ENCODE measurements at regions not wholly inside any gene's neighbourhood (a gene's known extent, or its start where the extent isn't known, plus 50 kb on each side); places are given as distances from the start of the nearest gene placed in this dataset.

- Histone ChIP-seq H3K27me3 (ENCODE audit: control insufficient read depth, insufficient read depth, low read length) (no peaks in the 10 kb centered on the region), H3K36me3 (ENCODE audit: control insufficient read depth, insufficient read depth, low read length) (no peaks in the 10 kb centered on the region), H3K4me3 (ENCODE audit: low read length) (no peak overlapping the region), H3K9me3 (replicated peaks; ENCODE audit: control insufficient read depth, low read depth, low read length) (no peaks in the 10 kb centered on the region), H3K27ac (ENCODE audit: low read length) (no peak overlapping the region), H3K4me1 (ENCODE audit: control insufficient read depth, insufficient read depth, low read length) (no peaks in the 10 kb centered on the region)
- no peak for DNase-seq
- WGBS (ENCODE audit: insufficient coverage), result no CpG with 5 or more reads among the region's 2 CpGs
Measured at GRCh38 chr4:91909963-91910362, 393.8 kb upstream of the GRID2 start.

- H3K27me3 ChIP-seq (ENCODE audit: control insufficient read depth, insufficient read depth, low read length), result no peaks in the 10 kb centered on the region
- H3K9me3 ChIP-seq (replicated peaks; ENCODE audit: control insufficient read depth, low read depth, low read length), result no peaks in the 10 kb centered on the region
- WGBS (ENCODE audit: insufficient coverage), result 100% methylated on average over 1 of the region's 1 CpG
- DNase-seq, result no peak
- no peaks in the 10 kb centered on the region for H3K4me1 ChIP-seq (ENCODE audit: control insufficient read depth, insufficient read depth, low read length)
- no peaks in the 10 kb centered on the region for H3K36me3 ChIP-seq (ENCODE audit: control insufficient read depth, insufficient read depth, low read length)
- no peak overlapping the region for H3K27ac ChIP-seq (ENCODE audit: low read length)
- no peak overlapping the region for H3K4me3 ChIP-seq (ENCODE audit: low read length)
Measured at GRCh38 chr4:91914176-91914804, 389.5 kb upstream of the GRID2 start.

- no peaks in the 10 kb centered on the region for H3K4me1 ChIP-seq (ENCODE audit: control insufficient read depth, insufficient read depth, low read length)
- no peak overlapping the region for H3K4me3 ChIP-seq (ENCODE audit: low read length)
- no peaks in the 10 kb centered on the region for H3K9me3 ChIP-seq (replicated peaks; ENCODE audit: control insufficient read depth, low read depth, low read length)
- DNase-seq, result no peak
- no peaks in the 10 kb centered on the region for H3K27me3 ChIP-seq (ENCODE audit: control insufficient read depth, insufficient read depth, low read length)
- H3K27ac ChIP-seq (ENCODE audit: low read length), result no peak overlapping the region
- no peaks in the 10 kb centered on the region for H3K36me3 ChIP-seq (ENCODE audit: control insufficient read depth, insufficient read depth, low read length)
Measured at GRCh38 chr4:91916219-91916618, 387.5 kb upstream of the GRID2 start.

GRCh38 chr4:91924625-91925024, 379.1 kb upstream of the GRID2 start:
- WGBS (ENCODE audit: insufficient coverage), result 92% methylated on average over 5 of the region's 5 CpGs

GRCh38 chr4:91935217-91935616, 368.5 kb upstream of the GRID2 start:
- Histone ChIP-seq H3K27me3 (ENCODE audit: control insufficient read depth, insufficient read depth, low read length) (no peaks in the 10 kb centered on the region), H3K4me3 (ENCODE audit: low read length) (no peak overlapping the region), H3K9me3 (replicated peaks; ENCODE audit: control insufficient read depth, low read depth, low read length) (no peaks in the 10 kb centered on the region), H3K4me1 (ENCODE audit: control insufficient read depth, insufficient read depth, low read length) (no peaks in the 10 kb centered on the region), H3K36me3 (ENCODE audit: control insufficient read depth, insufficient read depth, low read length) (no peaks in the 10 kb centered on the region), H3K27ac (ENCODE audit: low read length) (no peak overlapping the region)
- no peak for DNase-seq
- WGBS (ENCODE audit: insufficient coverage), result 92% methylated on average over 5 of the region's 6 CpGs

More at GRCh38 chr4:91924625-91925024, 379.1 kb upstream of the GRID2 start:
- Histone ChIP-seq H3K36me3 (ENCODE audit: control insufficient read depth, insufficient read depth, low read length) (no peaks in the 10 kb centered on the region), H3K27ac (ENCODE audit: low read length) (no peak overlapping the region), H3K27me3 (ENCODE audit: control insufficient read depth, insufficient read depth, low read length) (no peaks in the 10 kb centered on the region), H3K4me1 (ENCODE audit: control insufficient read depth, insufficient read depth, low read length) (no peaks in the 10 kb centered on the region), H3K4me3 (ENCODE audit: low read length) (no peak overlapping the region), H3K9me3 (replicated peaks; ENCODE audit: control insufficient read depth, low read depth, low read length) (no peaks in the 10 kb centered on the region)
- no peak for DNase-seq

- H3K36me3 ChIP-seq (ENCODE audit: control insufficient read depth, insufficient read depth, low read length), result no peaks in the 10 kb centered on the region
- no peak overlapping the region for H3K4me3 ChIP-seq (ENCODE audit: low read length)
- no peaks in the 10 kb centered on the region for H3K4me1 ChIP-seq (ENCODE audit: control insufficient read depth, insufficient read depth, low read length)
- no peaks in the 10 kb centered on the region for H3K9me3 ChIP-seq (replicated peaks; ENCODE audit: control insufficient read depth, low read depth, low read length)
- WGBS (ENCODE audit: insufficient coverage), result 20% methylated on average over 1 of the region's 3 CpGs
- H3K27ac ChIP-seq (ENCODE audit: low read length), result no peak overlapping the region
- DNase-seq, result peak; percentile 56
- no peaks in the 10 kb centered on the region for H3K27me3 ChIP-seq (ENCODE audit: control insufficient read depth, insufficient read depth, low read length)
Measured at GRCh38 chr4:91936311-91936710, 367.5 kb upstream of the GRID2 start.

DNA sequence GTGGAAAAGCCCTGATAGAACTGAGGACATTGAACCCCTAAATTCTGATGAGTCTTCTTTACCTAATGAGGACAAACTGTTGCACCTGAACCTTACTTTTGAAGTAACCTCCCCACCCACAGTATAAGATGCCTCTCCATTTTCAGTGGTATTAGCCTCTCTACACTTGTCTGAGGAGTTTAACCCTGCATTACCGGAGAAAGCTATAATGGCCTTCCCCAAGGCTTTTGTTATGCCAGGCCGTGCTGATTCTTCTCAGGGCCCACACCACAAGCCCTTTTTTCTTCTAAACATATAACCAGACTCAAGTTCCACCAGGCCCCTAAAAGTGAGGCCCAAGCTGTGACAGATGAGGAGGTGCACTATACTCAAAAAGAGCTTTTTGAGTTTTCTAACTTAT, 345.8 kb upstream of the GRID2 start:
- peaks cover 2% of the 10 kb centered on the region for H3K9me3 ChIP-seq (replicated peaks; ENCODE audit: control insufficient read depth, low read depth, low read length)
- H3K27ac ChIP-seq (ENCODE audit: low read length), result no peak overlapping the region
- H3K4me1 ChIP-seq (ENCODE audit: control insufficient read depth, insufficient read depth, low read length), result peaks cover 3% of the 10 kb centered on the region
- WGBS (ENCODE audit: insufficient coverage), result 86% methylated on average over 1 of the region's 2 CpGs
- H3K36me3 ChIP-seq (ENCODE audit: control insufficient read depth, insufficient read depth, low read length), result no peaks in the 10 kb centered on the region
- H3K4me3 ChIP-seq (ENCODE audit: low read length), result no peak overlapping the region
- DNase-seq, result no peak
- no peaks in the 10 kb centered on the region for H3K27me3 ChIP-seq (ENCODE audit: control insufficient read depth, insufficient read depth, low read length)

- no peak overlapping the region for H3K4me3 ChIP-seq (ENCODE audit: low read length)
- H3K27ac ChIP-seq (ENCODE audit: low read length), result no peak overlapping the region
- no peaks in the 10 kb centered on the region for H3K36me3 ChIP-seq (ENCODE audit: control insufficient read depth, insufficient read depth, low read length)
- DNase-seq, result peak; percentile 83
- 20% methylated on average over 1 of the region's 2 CpGs for WGBS (ENCODE audit: insufficient coverage)
- peaks cover 2% of the 10 kb centered on the region for H3K9me3 ChIP-seq (replicated peaks; ENCODE audit: control insufficient read depth, low read depth, low read length)
- peaks cover 3% of the 10 kb centered on the region for H3K4me1 ChIP-seq (ENCODE audit: control insufficient read depth, insufficient read depth, low read length)
- H3K27me3 ChIP-seq (ENCODE audit: control insufficient read depth, insufficient read depth, low read length), result no peaks in the 10 kb centered on the region
Measured at GRCh38 chr4:91958596-91958995, 345.2 kb upstream of the GRID2 start.

GRCh38 chr4:91961504-91961903, 342.3 kb upstream of the GRID2 start:
- no peak overlapping the region for H3K27ac ChIP-seq (ENCODE audit: low read length)
- H3K36me3 ChIP-seq (ENCODE audit: control insufficient read depth, insufficient read depth, low read length), result no peaks in the 10 kb centered on the region
- H3K27me3 ChIP-seq (ENCODE audit: control insufficient read depth, insufficient read depth, low read length), result no peaks in the 10 kb centered on the region
- no peaks in the 10 kb centered on the region for H3K9me3 ChIP-seq (replicated peaks; ENCODE audit: control insufficient read depth, low read depth, low read length)
- no peak for DNase-seq
- peaks cover 3% of the 10 kb centered on the region for H3K4me1 ChIP-seq (ENCODE audit: control insufficient read depth, insufficient read depth, low read length)
- no peak overlapping the region for H3K4me3 ChIP-seq (ENCODE audit: low read length)

GRCh38 chr4:91963486-91963885, 340.3 kb upstream of the GRID2 start:
- H3K27me3 ChIP-seq (ENCODE audit: control insufficient read depth, insufficient read depth, low read length), result no peaks in the 10 kb centered on the region
- peak; percentile 64 for DNase-seq
- no CpG with 5 or more reads among the region's 3 CpGs for WGBS (ENCODE audit: insufficient coverage)
- no peaks in the 10 kb centered on the region for H3K4me1 ChIP-seq (ENCODE audit: control insufficient read depth, insufficient read depth, low read length)
- H3K9me3 ChIP-seq (replicated peaks; ENCODE audit: control insufficient read depth, low read depth, low read length), result no peaks in the 10 kb centered on the region
- no peak overlapping the region for H3K27ac ChIP-seq (ENCODE audit: low read length)
- no peak overlapping the region for H3K4me3 ChIP-seq (ENCODE audit: low read length)
- no peaks in the 10 kb centered on the region for H3K36me3 ChIP-seq (ENCODE audit: control insufficient read depth, insufficient read depth, low read length)

DNA sequence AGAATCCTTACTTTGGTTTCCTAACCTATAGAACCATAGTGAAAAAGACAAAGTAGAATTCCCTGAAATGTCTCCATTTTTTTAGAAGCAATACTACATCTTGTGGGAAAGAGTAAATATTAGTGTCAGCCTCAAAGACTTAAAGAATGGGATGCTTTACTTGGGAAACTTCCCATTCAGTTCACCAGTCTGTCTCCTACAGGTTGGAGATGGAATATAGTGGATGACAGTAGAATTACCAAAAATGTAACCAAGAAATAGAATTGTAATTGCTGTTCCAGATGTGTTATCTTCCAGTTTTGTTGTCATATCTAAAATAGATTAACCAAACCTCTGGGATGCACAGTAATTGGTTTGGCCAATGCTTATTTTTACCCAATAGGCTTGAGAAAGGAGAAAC, 338.6 kb upstream of the GRID2 start:
- H3K4me3 ChIP-seq (ENCODE audit: low read length), result no peak overlapping the region
- no peak overlapping the region for H3K27ac ChIP-seq (ENCODE audit: low read length)
- H3K9me3 ChIP-seq (replicated peaks; ENCODE audit: control insufficient read depth, low read depth, low read length), result no peaks in the 10 kb centered on the region
- no peaks in the 10 kb centered on the region for H3K4me1 ChIP-seq (ENCODE audit: control insufficient read depth, insufficient read depth, low read length)
- no peak for DNase-seq
- H3K27me3 ChIP-seq (ENCODE audit: control insufficient read depth, insufficient read depth, low read length), result no peaks in the 10 kb centered on the region
- H3K36me3 ChIP-seq (ENCODE audit: control insufficient read depth, insufficient read depth, low read length), result no peaks in the 10 kb centered on the region

Measured in muscle of leg (tissue), 3 donors.